HepG2 (cell line): ENCODE measurements at regions not wholly inside any gene's neighbourhood (a gene's known extent, or its start where the extent isn't known, plus 50 kb on each side); places are given as distances from the start of the nearest gene placed in this dataset.

ENCODE experiments used
- ATAC-seq: fragments of 200-7000 bp; cut with Tn5 transposase; 3 replicates; pipeline ENCODE4 v1.9.1; 2020; ENCODE audit warnings: mild to moderate bottlenecking, moderate library complexity
- BruUV-seq: library from RNA; stranded (reverse); fragments of 400-500 nt; replicated peaks from 2 replicates; lab custom pipeline; 2021; lab: Mats Ljungman, UMichigan
- CTCF ChIA-PET: fragments of 300-600 bp; formaldehyde crosslinking; extraction: SDS; loops from one replicate; lab custom pipeline; 2021; ENCODE audit warnings: low total read pairs, inconsistent platforms, low intra/inter-chr PET ratio; lab: Yijun Ruan, JAX
- POLR2A ChIA-PET: fragments of 350-600 bp; sonication (Branson Sonifier 250); formaldehyde crosslinking; loops from one replicate; lab custom pipeline; 2020; ENCODE audit warnings: antibody characterized with exemption, inconsistent platforms; lab: Yijun Ruan, JAX
- DNase-seq: peaks from one replicate; pipeline ENCODE4 v3.0.0-alpha.2; 2015; ENCODE audit warnings: low spot score
- FAIRE-seq: peaks from 3 replicates; lab custom pipeline; 2011; peaks lifted over from hg19 to GRCh38; lab: Jason Lieb, UNC
- H2AFZ ChIP-seq: one replicate; pipeline ENCODE4 v1.6.1; 2011; ENCODE audit warnings: low read length, inconsistent platforms
- H3K27ac ChIP-seq: fragments of 300-600 bp; 3 replicates; pipeline ENCODE4 v1.8.0; 2011; ENCODE audit warnings: mixed run types, mild to moderate bottlenecking, mixed read lengths, low read length, inconsistent platforms; ENCODE audit not compliant: insufficient read depth; ENCODE audit errors: extremely low read length
- H3K27me3 ChIP-seq, 2 experiments: fragments of 200-600 bp in 1 of 2; 2 replicates in 1 of 2; 3 replicates in 1 of 2; pipeline versions ENCODE4 v1.6.0 to v1.8.0; 2011; ENCODE audit warnings: low read length in 2 of 2, mild to moderate bottlenecking in 2 of 2, moderate library complexity in 2 of 2, inconsistent platforms in 1 of 2; ENCODE audit not compliant: insufficient read depth in 2 of 2, control insufficient read depth in 1 of 2
- H3K36me3 ChIP-seq, 2 experiments: fragments of 200-600 bp in 1 of 2; replicated peaks in 1 of 2; 2 replicates in 1 of 2; 3 replicates in 1 of 2; pipeline versions ENCODE4 v1.5.1 to v1.8.0; 2011; ENCODE audit warnings: low read length in 2 of 2, inconsistent platforms in 1 of 2; ENCODE audit not compliant: insufficient read depth in 2 of 2, control insufficient read depth in 1 of 2
- H3K4me1 ChIP-seq: 2 replicates; pipeline ENCODE4 v1.5.1; 2012; ENCODE audit warnings: low read length, inconsistent platforms; ENCODE audit not compliant: insufficient read depth
- H3K4me2 ChIP-seq: 2 replicates; pipeline ENCODE4 v1.6.0; 2011; ENCODE audit warnings: low read depth, low read length, inconsistent platforms
- H3K4me3 ChIP-seq, 3 experiments: fragments of 200-600 bp in 1 of 3; sonication (generic), shearing (Covaris generic) in 1 of 3; replicated peaks in 1 of 3; 2 replicates each; pipeline ENCODE4 v1.5.1; 2011 to 2016; ENCODE audit warnings: low read length in 3 of 3, inconsistent platforms in 2 of 3, low read depth in 2 of 3, mild to moderate bottlenecking in 2 of 3, control low read depth in 1 of 3, mixed read lengths in 1 of 3; ENCODE audit not compliant: insufficient read depth in 1 of 3
- H3K79me2 ChIP-seq: one replicate; pipeline ENCODE4 v1.6.1; 2011; ENCODE audit warnings: low read length, inconsistent platforms; ENCODE audit not compliant: insufficient read depth
- H3K9ac ChIP-seq: 2 replicates; pipeline ENCODE4 v1.6.0; 2011; ENCODE audit warnings: mild to moderate bottlenecking, low read depth, low read length, inconsistent platforms; ENCODE audit not compliant: insufficient read depth
- H3K9me3 ChIP-seq: 2 replicates; pipeline ENCODE4 v1.5.1; 2012; ENCODE audit warnings: mild to moderate bottlenecking, low read length
- H4K20me1 ChIP-seq: 2 replicates; pipeline ENCODE4 v1.6.0; 2011; ENCODE audit warnings: inconsistent platforms, mild to moderate bottlenecking, low read length, moderate library complexity; ENCODE audit not compliant: insufficient read depth
- CBX5 ChIP-seq: sonication (generic); formaldehyde crosslinking; IDR thresholded peaks from 2 replicates; pipeline ENCODE4 v1.4.0; 2020; ENCODE audit warnings: missing genetic modification reagents, borderline replicate concordance
- DDIT3 ChIP-seq: sonication (generic); formaldehyde crosslinking; IDR thresholded peaks from 2 replicates; pipeline ENCODE4 v1.4.0; 2020; ENCODE audit warnings: mild to moderate bottlenecking, missing genetic modification reagents
- HINFP ChIP-seq: sonication (generic); formaldehyde crosslinking; IDR thresholded peaks from 2 replicates; pipeline ENCODE4 v1.4.0; 2020; ENCODE audit warnings: low read depth, mild to moderate bottlenecking, missing genetic modification reagents
- IRF2 ChIP-seq: IDR thresholded peaks from 2 replicates; pipeline ENCODE4 v1.6.1; 2018; ENCODE audit warnings: missing genetic modification reagents, missing compliant biosample characterization
- JDP2 ChIP-seq: sonication (generic); formaldehyde crosslinking; IDR thresholded peaks from 2 replicates; pipeline ENCODE4 v1.8.1; 2022; ENCODE audit warnings: missing genetic modification reagents, borderline replicate concordance
- MEF2D ChIP-seq: sonication (generic); formaldehyde crosslinking; IDR thresholded peaks from 2 replicates; pipeline ENCODE4 v1.5.1; 2020; ENCODE audit warnings: mild to moderate bottlenecking, missing genetic modification reagents
- RAD21 ChIP-seq: fragments of 450-650 bp; formaldehyde crosslinking; IDR thresholded peaks from 2 replicates; pipeline ENCODE4 v1.5.0; 2020; ENCODE audit warnings: mild to moderate bottlenecking
- RORA ChIP-seq: sonication (generic); formaldehyde crosslinking; IDR thresholded peaks from 2 replicates; pipeline ENCODE4 v1.5.0; 2020; ENCODE audit warnings: mild to moderate bottlenecking, missing genetic modification reagents, moderate library complexity
- SIN3B ChIP-seq: fragments of 150-350 bp; IDR thresholded peaks from 2 replicates; pipeline ENCODE4 v1.6.1; 2014; ENCODE audit warnings: low read length
- SMAD1 ChIP-seq: sonication (generic); formaldehyde crosslinking; IDR thresholded peaks from 2 replicates; pipeline ENCODE4 v1.4.0; 2020; ENCODE audit warnings: missing genetic modification reagents, low read depth, mild to moderate bottlenecking, borderline replicate concordance
- TAF15 ChIP-seq: fragments of 200-400 bp; formaldehyde crosslinking; IDR thresholded peaks from one replicate; pipeline ENCODE4 v1.6.1; 2018; ENCODE audit warnings: mild to moderate bottlenecking, low read depth, low read length; ENCODE audit not compliant: poor library complexity, severe bottlenecking
- THRA ChIP-seq: sonication (generic); formaldehyde crosslinking; IDR thresholded peaks from 2 replicates; pipeline ENCODE4 v1.4.0; 2020; ENCODE audit warnings: missing genetic modification reagents, borderline replicate concordance
- TOPORS ChIP-seq: sonication (generic); formaldehyde crosslinking; IDR thresholded peaks from 2 replicates; pipeline ENCODE4 v1.8.0; 2023; ENCODE audit warnings: mild to moderate bottlenecking, missing genetic modification reagents
- ZIK1 ChIP-seq: sonication (generic); formaldehyde crosslinking; IDR thresholded peaks from 2 replicates; pipeline ENCODE4 v1.5.0; 2020; ENCODE audit warnings: mild to moderate bottlenecking, low read depth, missing genetic modification reagents, borderline replicate concordance
- ZNF17 ChIP-seq: sonication (generic); formaldehyde crosslinking; IDR thresholded peaks from 2 replicates; pipeline ENCODE4 v1.5.0; 2020; ENCODE audit warnings: mild to moderate bottlenecking, missing genetic modification reagents
- ZNF773 ChIP-seq: sonication (generic); formaldehyde crosslinking; IDR thresholded peaks from 2 replicates; pipeline ENCODE4 v1.4.0; 2020; ENCODE audit warnings: missing genetic modification reagents, borderline replicate concordance
- ZNF782 ChIP-seq: sonication (generic); formaldehyde crosslinking; IDR thresholded peaks from 2 replicates; pipeline ENCODE4 v1.4.0; 2020; ENCODE audit warnings: missing genetic modification reagents, mild to moderate bottlenecking, borderline replicate concordance
- ZNF839 ChIP-seq: sonication (generic); formaldehyde crosslinking; IDR thresholded peaks from 2 replicates; pipeline ENCODE4 v1.4.0; 2020; ENCODE audit warnings: missing genetic modification reagents, mild to moderate bottlenecking, borderline replicate concordance
- WGBS: methylation state at CpG from one replicate; pipeline ENCODE4 v1.1.6; 2017; ENCODE audit warnings: low lambda C conversion rate; 5-methylcytosine and 5-hydroxymethylcytosine counted together
- in situ Hi-C: cut with HindIII; loops from 2 replicates; pipeline ENCODE4 v1.10.0; 2017; ENCODE audit warnings: low pct_unique_long_range_greater_than_20kb; ENCODE audit not compliant: extremely low pct_ligation_motif_present
- intact Hi-C: fragments of 100-400 bp; cut with micrococcal nuclease; formaldehyde crosslinking; loops from one replicate; pipeline ENCODE4 v1.10.0; 2022; ENCODE audit not compliant: unreplicated experiment

GRCh38 chr6:81819767-81820166 lies 67.3 kb upstream of the TENT5A start:
- Histone ChIP-seq H3K9me3 (no peaks in the 10 kb centered on the region), H3K27ac (no peak overlapping the region), H3K4me2 (no peak overlapping the region), H3K4me1 (peaks cover 72% of the 10 kb centered on the region), H3K36me3 (no peaks in the 10 kb centered on the region), H3K9ac (no peak overlapping the region), H3K79me2 (no peaks in the 10 kb centered on the region), H3K27me3 (no peaks in the 10 kb centered on the region), H4K20me1 (no peaks in the 10 kb centered on the region), H2AFZ (no peak overlapping the region), H3K4me3 (no peak overlapping the region)
- in situ Hi-C loops (no loop called here), intact Hi-C loops (loop anchor here (5.0 kb wide), 1 partner anchor 52 kb away; no protein-coding TSS in a partner anchor)
- FAIRE-seq (no peak), DNase-seq (no peak), ATAC-seq (no peak)
- CTCF ChIA-PET = no interaction called here
- BruUV-seq = no TSS peak
- POLR2A ChIA-PET = no interaction called here
- 79% methylated on average over 6 of the region's 6 CpGs for WGBS
- TF ChIP-seq CBX5 (CRISPR knock-in tag) = no peak
- no peak for TF ChIP-seq RAD21
- TF ChIP-seq ZNF17 = no peak
- TF ChIP-seq ZIK1 (CRISPR knock-in tag) = no peak
- TF ChIP-seq, all 625 proteins: peak for 0

GRCh38 chr6:81818901-81819361 lies 66.5 kb upstream of the TENT5A start:
- CTCF ChIA-PET = no interaction called here

More at GRCh38 chr6:81818901-81819361, 66.5 kb upstream of the TENT5A start:
- DNase-seq (no peak), FAIRE-seq (no peak), ATAC-seq (no peak)
- Histone ChIP-seq H3K4me1 (peaks cover 72% of the 10 kb centered on the region), H4K20me1 (no peaks in the 10 kb centered on the region), H3K9ac (no peak overlapping the region), H3K9me3 (no peaks in the 10 kb centered on the region), H3K27ac (no peak overlapping the region), H2AFZ (no peak overlapping the region), H3K4me3 (no peak overlapping the region), H3K4me2 (no peak overlapping the region), H3K79me2 (no peaks in the 10 kb centered on the region), H3K27me3 (no peaks in the 10 kb centered on the region), H3K36me3 (no peaks in the 10 kb centered on the region)
- intact Hi-C loops (no loop called here), in situ Hi-C loops (no loop called here)
- POLR2A ChIA-PET = no interaction called here
- no peak for TF ChIP-seq MEF2D (CRISPR knock-in tag)
- TF ChIP-seq ZNF782 = no peak
- no peak for TF ChIP-seq ZNF839 (CRISPR knock-in tag)
- no peak for TF ChIP-seq ZNF773 (CRISPR knock-in tag)
- no peak for TF ChIP-seq HINFP
- TF ChIP-seq THRA (CRISPR knock-in tag) = no peak
- TF ChIP-seq TAF15 = no peak
- no peak for TF ChIP-seq IRF2 (CRISPR knock-in tag)
- no peak for TF ChIP-seq RORA (CRISPR knock-in tag)
- TF ChIP-seq TOPORS = no peak
- no peak for TF ChIP-seq DDIT3
- TF ChIP-seq SMAD1 (CRISPR knock-in tag) = no peak
- no peak for TF ChIP-seq JDP2 (CRISPR knock-in tag)
- no peak for TF ChIP-seq SIN3B
- BruUV-seq = no TSS peak
- 84% methylated on average over 2 of the region's 2 CpGs for WGBS
